ENCODE measurements at regions not wholly inside any gene's neighbourhood (a gene's known extent, or its start where the extent isn't known, plus 50 kb on each side); places are given as distances from the start of the nearest gene placed in this dataset.

DNA sequence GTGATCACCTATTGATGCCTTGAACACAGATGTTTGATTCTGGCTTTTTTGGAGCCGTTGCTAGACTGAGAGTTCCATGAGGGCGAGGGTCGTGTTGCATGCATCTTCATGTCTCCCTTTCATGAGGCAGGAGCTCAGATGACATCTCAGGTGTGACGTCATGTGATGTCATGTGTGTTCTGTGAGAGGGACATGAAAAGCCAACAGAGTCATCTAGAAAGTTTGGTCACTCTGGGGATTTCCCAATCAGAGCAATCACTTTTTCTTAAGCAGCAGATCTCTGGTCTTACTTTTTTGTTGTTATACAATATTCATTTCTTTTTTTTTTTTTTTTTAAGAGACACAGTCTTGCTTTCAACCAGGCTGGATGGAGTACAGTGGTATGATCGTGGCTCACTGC is 411.8 kb downstream of the PREX1 start:
- no peaks in the 10 kb centered on the region for H3K4me1 ChIP-seq (ENCODE audit: control insufficient read depth, insufficient read depth, low read length)
- H3K9ac ChIP-seq (ENCODE audit: low read length) = no peak overlapping the region
- no peaks in the 10 kb centered on the region for H3K27me3 ChIP-seq (ENCODE audit: control insufficient read depth, insufficient read depth, low read length)
- no peaks in the 10 kb centered on the region for H3K36me3 ChIP-seq (ENCODE audit: control insufficient read depth, insufficient read depth, low read length)
- no peak overlapping the region for H3K27ac ChIP-seq (ENCODE audit: low read depth, low read length)
- H3K4me3 ChIP-seq (ENCODE audit: low read length) = no peak overlapping the region

GRCh38 chr20:48414786-48415185 is 413.0 kb downstream of the PREX1 start:
- Histone ChIP-seq H3K36me3 (ENCODE audit: control insufficient read depth, insufficient read depth, low read length) (no peaks in the 10 kb centered on the region), H3K4me1 (ENCODE audit: control insufficient read depth, insufficient read depth, low read length) (no peaks in the 10 kb centered on the region), H3K27ac (ENCODE audit: low read depth, low read length) (no peak overlapping the region), H3K9ac (ENCODE audit: low read length) (no peak overlapping the region), H3K4me3 (ENCODE audit: low read length) (no peak overlapping the region), H3K27me3 (ENCODE audit: control insufficient read depth, insufficient read depth, low read length) (no peaks in the 10 kb centered on the region)

DNA sequence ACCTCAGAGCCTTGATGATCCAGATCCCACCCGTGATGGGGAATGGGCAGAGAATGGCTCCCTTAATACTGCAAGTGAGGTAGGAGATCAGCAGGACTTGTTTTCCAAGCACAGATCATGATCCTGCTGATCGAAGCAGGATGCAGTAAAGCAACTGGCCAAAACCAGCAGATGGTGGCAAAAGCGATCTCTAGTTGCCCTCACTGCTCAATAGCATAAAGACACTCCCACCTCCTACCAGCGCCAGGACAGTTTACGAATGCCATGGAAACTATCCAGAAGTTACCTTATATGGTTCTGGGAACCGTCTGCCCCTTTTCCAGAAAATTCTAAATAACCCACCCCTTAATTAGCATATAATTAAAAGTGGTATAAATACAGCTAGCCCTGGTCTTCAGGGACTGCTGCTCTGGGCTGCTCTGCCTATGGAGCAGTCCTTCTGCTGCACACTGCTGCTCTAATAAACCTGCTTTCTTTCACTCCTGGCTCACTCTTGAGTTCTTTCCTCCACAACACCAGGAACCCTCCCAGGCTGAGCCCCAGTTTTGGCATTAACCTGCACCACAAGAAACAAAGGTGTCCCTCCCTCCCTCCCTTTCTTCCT is 415.8 kb downstream of the PREX1 start:
- Histone ChIP-seq H3K27ac (ENCODE audit: low read depth, low read length) (no peak overlapping the region), H3K4me3 (ENCODE audit: low read length) (no peak overlapping the region), H3K9ac (ENCODE audit: low read length) (no peak overlapping the region), H3K27me3 (ENCODE audit: control insufficient read depth, insufficient read depth, low read length) (no peaks in the 10 kb centered on the region), H3K36me3 (ENCODE audit: control insufficient read depth, insufficient read depth, low read length) (no peaks in the 10 kb centered on the region), H3K4me1 (ENCODE audit: control insufficient read depth, insufficient read depth, low read length) (no peaks in the 10 kb centered on the region)

- H3K27ac ChIP-seq (ENCODE audit: low read depth, low read length) = no peak overlapping the region
- H3K27me3 ChIP-seq (ENCODE audit: control insufficient read depth, insufficient read depth, low read length) = no peaks in the 10 kb centered on the region
- no peak overlapping the region for H3K4me3 ChIP-seq (ENCODE audit: low read length)
- H3K36me3 ChIP-seq (ENCODE audit: control insufficient read depth, insufficient read depth, low read length) = no peaks in the 10 kb centered on the region
- H3K4me1 ChIP-seq (ENCODE audit: control insufficient read depth, insufficient read depth, low read length) = no peaks in the 10 kb centered on the region
- no peak overlapping the region for H3K9ac ChIP-seq (ENCODE audit: low read length)
Measured at GRCh38 chr20:48411245-48411644, 416.6 kb downstream of the PREX1 start.

DNA sequence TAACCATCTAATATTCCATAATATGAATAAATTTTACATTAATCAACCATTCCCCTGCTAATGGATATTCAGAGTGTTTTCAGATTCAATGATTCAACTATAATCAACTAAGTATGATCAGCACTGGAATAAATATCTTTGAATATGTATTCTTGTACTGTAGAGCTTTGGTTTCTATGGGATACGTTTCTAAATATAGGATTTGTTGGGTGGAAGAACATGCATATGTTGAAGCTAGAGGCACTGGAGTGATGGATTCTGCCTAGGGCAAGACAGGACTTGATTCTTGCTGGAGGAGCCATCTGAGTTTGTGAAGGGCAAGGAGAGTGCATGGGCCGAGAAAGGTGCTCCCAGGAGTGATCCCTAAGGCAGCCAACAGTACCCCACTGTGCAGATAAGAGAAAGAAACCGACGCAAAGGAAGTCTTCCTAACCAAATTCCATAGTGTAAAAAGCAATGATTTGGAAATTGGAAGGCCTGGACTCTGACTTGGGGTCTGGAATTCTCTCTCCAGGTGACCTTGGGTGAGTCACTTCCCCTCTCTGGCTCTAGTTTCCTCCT is 418.7 kb downstream of the PREX1 start:
- H3K9ac ChIP-seq (ENCODE audit: low read length) = no peak overlapping the region
- no peak overlapping the region for H3K4me3 ChIP-seq (ENCODE audit: low read length)
- no peaks in the 10 kb centered on the region for H3K27me3 ChIP-seq (ENCODE audit: control insufficient read depth, insufficient read depth, low read length)
- H3K27ac ChIP-seq (ENCODE audit: low read depth, low read length) = no peak overlapping the region
- no peaks in the 10 kb centered on the region for H3K36me3 ChIP-seq (ENCODE audit: control insufficient read depth, insufficient read depth, low read length)
- no peaks in the 10 kb centered on the region for H3K4me1 ChIP-seq (ENCODE audit: control insufficient read depth, insufficient read depth, low read length)

GRCh38 chr20:48407710-48408109 is 420.1 kb downstream of the PREX1 start:
- H3K27me3 ChIP-seq (ENCODE audit: control insufficient read depth, insufficient read depth, low read length) = no peaks in the 10 kb centered on the region
- H3K27ac ChIP-seq (ENCODE audit: low read depth, low read length) = no peak overlapping the region
- no peaks in the 10 kb centered on the region for H3K36me3 ChIP-seq (ENCODE audit: control insufficient read depth, insufficient read depth, low read length)
- no peak overlapping the region for H3K9ac ChIP-seq (ENCODE audit: low read length)
- no peaks in the 10 kb centered on the region for H3K4me1 ChIP-seq (ENCODE audit: control insufficient read depth, insufficient read depth, low read length)
- no peak overlapping the region for H3K4me3 ChIP-seq (ENCODE audit: low read length)

- Histone ChIP-seq H3K4me1 (ENCODE audit: control insufficient read depth, insufficient read depth, low read length) (no peaks in the 10 kb centered on the region), H3K4me3 (ENCODE audit: low read length) (no peak overlapping the region), H3K9ac (ENCODE audit: low read length) (no peak overlapping the region), H3K27me3 (ENCODE audit: control insufficient read depth, insufficient read depth, low read length) (no peaks in the 10 kb centered on the region), H3K36me3 (ENCODE audit: control insufficient read depth, insufficient read depth, low read length) (no peaks in the 10 kb centered on the region), H3K27ac (ENCODE audit: low read depth, low read length) (no peak overlapping the region)
Measured at GRCh38 chr20:48406912-48407340, 420.9 kb downstream of the PREX1 start.

GRCh38 chr20:48406498-48406897 is 421.3 kb downstream of the PREX1 start:
- Histone ChIP-seq H3K27me3 (ENCODE audit: control insufficient read depth, insufficient read depth, low read length) (no peaks in the 10 kb centered on the region), H3K27ac (ENCODE audit: low read depth, low read length) (no peak overlapping the region), H3K36me3 (ENCODE audit: control insufficient read depth, insufficient read depth, low read length) (no peaks in the 10 kb centered on the region), H3K4me3 (ENCODE audit: low read length) (no peak overlapping the region), H3K4me1 (ENCODE audit: control insufficient read depth, insufficient read depth, low read length) (no peaks in the 10 kb centered on the region), H3K9ac (ENCODE audit: low read length) (no peak overlapping the region)

GRCh38 chr20:48405909-48406308 is 421.9 kb downstream of the PREX1 start:
- Histone ChIP-seq H3K36me3 (ENCODE audit: control insufficient read depth, insufficient read depth, low read length) (no peaks in the 10 kb centered on the region), H3K27me3 (ENCODE audit: control insufficient read depth, insufficient read depth, low read length) (no peaks in the 10 kb centered on the region), H3K9ac (ENCODE audit: low read length) (no peak overlapping the region), H3K4me1 (ENCODE audit: control insufficient read depth, insufficient read depth, low read length) (no peaks in the 10 kb centered on the region), H3K27ac (ENCODE audit: low read depth, low read length) (no peak overlapping the region), H3K4me3 (ENCODE audit: low read length) (no peak overlapping the region)

DNA sequence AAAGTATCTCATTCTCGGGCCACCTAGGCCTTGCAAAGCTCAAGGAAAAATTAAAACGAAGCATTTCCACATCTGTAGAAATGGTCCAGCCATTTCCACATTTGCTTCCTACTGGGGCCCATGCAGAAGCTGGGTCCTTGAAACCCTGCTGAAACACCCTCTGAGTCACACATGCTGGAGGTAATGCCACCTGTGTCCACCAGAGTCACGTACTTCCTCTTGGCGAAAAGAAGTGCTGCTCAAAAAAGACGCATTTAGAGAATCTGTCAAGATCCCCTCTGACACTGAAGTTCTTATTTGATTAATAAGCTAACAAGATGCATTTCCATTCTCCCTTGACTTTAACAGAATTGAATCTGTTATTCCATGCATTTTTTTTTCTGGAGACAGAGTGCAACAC is 423.2 kb downstream of the PREX1 start:
- Histone ChIP-seq H3K36me3 (ENCODE audit: control insufficient read depth, insufficient read depth, low read length) (no peaks in the 10 kb centered on the region), H3K27ac (ENCODE audit: low read depth, low read length) (no peak overlapping the region), H3K4me1 (ENCODE audit: control insufficient read depth, insufficient read depth, low read length) (no peaks in the 10 kb centered on the region), H3K4me3 (ENCODE audit: low read length) (no peak overlapping the region), H3K9ac (ENCODE audit: low read length) (no peak overlapping the region), H3K27me3 (ENCODE audit: control insufficient read depth, insufficient read depth, low read length) (no peaks in the 10 kb centered on the region)

DNA sequence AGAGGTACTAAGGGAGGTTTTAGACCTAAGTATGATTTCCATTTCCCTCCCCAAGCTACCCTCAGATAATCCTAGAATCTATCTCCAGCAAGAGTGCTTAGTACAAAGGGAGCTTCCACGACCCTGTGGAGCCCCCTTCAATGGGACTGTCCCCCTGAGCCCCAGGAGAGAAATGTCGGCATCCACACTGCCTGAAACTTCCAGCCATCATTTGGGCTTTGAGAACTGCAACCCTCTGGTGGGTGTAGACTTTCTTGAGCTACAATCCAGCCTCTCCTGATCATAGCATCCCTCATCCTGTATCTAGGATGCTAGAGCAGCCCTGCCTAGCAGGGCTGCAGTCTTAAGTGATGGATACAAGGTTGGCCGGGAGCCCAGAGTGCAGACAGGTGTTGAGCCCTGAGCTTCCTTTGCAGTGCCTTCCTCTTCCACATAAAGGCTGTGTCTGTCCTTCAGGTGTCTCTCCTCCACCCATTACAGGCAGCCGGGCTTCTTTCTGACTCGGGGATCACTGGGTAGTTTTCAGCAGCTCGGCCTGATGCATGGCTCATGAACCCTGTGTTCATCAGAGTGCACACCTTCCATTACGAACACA is 424.5 kb downstream of the PREX1 start:
- H3K4me1 ChIP-seq (ENCODE audit: control insufficient read depth, insufficient read depth, low read length) = no peaks in the 10 kb centered on the region
- H3K27me3 ChIP-seq (ENCODE audit: control insufficient read depth, insufficient read depth, low read length) = no peaks in the 10 kb centered on the region
- no peak overlapping the region for H3K4me3 ChIP-seq (ENCODE audit: low read length)
- H3K9ac ChIP-seq (ENCODE audit: low read length) = no peak overlapping the region
- no peaks in the 10 kb centered on the region for H3K36me3 ChIP-seq (ENCODE audit: control insufficient read depth, insufficient read depth, low read length)
- no peak overlapping the region for H3K27ac ChIP-seq (ENCODE audit: low read depth, low read length)

DNA sequence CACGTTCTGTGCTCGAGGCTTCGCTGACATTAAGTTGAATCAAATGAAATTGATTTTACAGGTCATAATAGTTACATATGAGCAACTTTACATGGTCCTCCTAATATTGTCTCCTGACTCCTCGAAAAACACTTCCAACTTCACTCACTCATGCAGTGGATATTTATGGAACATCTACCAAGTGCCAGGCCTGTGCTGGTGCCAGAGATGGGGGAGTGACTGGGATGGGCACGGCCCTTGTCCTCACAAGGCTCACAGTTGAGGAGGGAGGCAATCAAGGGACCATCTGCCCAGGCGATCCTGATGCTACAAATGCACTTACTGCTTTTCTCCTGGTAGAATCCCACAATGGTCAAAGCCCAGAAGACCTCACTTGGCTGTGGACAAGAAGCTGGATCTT is 426.4 kb downstream of the PREX1 start:
- Histone ChIP-seq H3K4me1 (ENCODE audit: control insufficient read depth, insufficient read depth, low read length) (no peaks in the 10 kb centered on the region), H3K27me3 (ENCODE audit: control insufficient read depth, insufficient read depth, low read length) (no peaks in the 10 kb centered on the region), H3K36me3 (ENCODE audit: control insufficient read depth, insufficient read depth, low read length) (no peaks in the 10 kb centered on the region), H3K27ac (ENCODE audit: low read depth, low read length) (no peak overlapping the region), H3K9ac (ENCODE audit: low read length) (no peak overlapping the region), H3K4me3 (ENCODE audit: low read length) (no peak overlapping the region)

DNA sequence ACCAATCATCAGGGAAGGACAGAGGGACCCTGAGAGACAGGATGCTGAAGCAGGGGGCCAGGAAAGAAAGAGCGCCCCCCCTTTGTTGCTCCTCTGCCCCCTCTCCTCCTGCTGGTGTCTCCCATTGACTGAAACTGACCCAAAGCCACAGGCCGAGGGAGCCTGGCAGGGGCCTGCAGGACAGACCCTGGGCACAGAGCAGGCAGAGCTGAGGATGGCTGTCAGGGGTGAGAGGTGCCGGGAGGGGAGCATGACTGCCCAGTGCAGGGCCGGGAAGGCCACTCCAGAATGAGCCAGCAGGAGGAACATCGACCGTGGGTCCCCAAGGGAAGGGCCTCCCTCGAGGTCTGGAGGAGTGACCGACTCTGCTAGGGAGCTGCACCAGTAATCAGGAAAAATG is 427.8 kb downstream of the PREX1 start:
- no peaks in the 10 kb centered on the region for H3K27me3 ChIP-seq (ENCODE audit: control insufficient read depth, insufficient read depth, low read length)
- H3K36me3 ChIP-seq (ENCODE audit: control insufficient read depth, insufficient read depth, low read length) = no peaks in the 10 kb centered on the region
- no peaks in the 10 kb centered on the region for H3K4me1 ChIP-seq (ENCODE audit: control insufficient read depth, insufficient read depth, low read length)
- H3K4me3 ChIP-seq (ENCODE audit: low read length) = no peak overlapping the region
- no peak overlapping the region for H3K27ac ChIP-seq (ENCODE audit: low read depth, low read length)
- H3K9ac ChIP-seq (ENCODE audit: low read length) = no peak overlapping the region
